HK-2 (cell line): ENCODE measurements at regions not wholly inside any gene's neighbourhood (a gene's known extent, or its start where the extent isn't known, plus 50 kb on each side); places are given as distances from the start of the nearest gene placed in this dataset.
"Not testable (repeated sequence)": the region's sequence is repeated elsewhere in the genome, so short reads cannot be mapped to it uniquely, and the experiment has no call there.

ENCODE experiments used
- DNase-seq: peaks from one replicate; pipeline ENCODE4 v3.0.0-alpha.2; 2018; ENCODE audit not compliant: unreplicated experiment

DNA sequence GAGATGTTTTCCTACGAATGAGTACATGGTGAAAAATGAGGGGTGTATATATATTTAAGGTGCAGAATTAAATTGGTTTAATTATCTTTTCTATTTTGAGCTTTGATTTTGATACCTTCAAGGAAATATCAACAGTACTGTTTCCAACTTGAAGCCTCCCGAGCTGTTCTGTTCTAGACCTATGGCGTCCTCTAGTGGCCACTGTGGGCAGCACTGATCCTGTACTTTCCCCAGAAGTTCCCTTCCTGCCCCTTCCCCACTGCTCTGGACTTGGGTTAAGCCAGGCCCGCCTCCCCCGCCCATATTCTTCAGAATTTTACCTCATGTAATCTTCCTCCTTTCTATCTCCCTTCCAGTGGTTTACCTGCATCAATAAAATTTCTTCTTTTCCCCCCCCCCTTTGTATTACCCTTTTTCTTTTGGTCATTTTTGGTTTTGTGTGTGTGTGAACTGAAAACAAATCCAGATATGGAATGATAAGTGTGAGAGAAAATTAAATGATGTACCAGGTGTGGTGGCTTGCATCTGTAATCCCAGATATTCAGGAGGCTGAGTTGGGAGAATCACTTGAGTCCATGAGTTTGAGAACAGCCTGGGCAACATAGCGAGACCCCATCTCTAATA lies 1643.5 kb downstream of the TP53TG3F start:
- DNase-seq, result peak; percentile 63

DNA sequence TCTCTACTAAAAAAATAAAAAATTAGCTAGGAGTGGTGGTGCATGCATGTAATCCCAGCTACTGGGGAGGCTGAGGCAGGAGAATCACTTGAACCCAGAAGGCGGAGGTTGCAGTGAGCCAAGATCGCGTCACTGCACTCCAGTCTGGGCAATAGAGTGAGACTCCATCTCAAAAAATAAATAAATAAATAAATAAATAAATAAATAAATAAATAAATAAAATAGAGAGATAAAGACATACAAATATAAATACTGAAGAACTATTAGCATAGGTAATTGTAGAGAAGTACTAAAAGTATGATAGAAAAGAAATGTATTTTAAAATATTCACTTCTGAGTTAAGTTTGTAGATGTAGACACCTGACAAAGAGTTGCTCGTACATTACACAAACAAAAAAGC lies 1652.4 kb downstream of the TP53TG3F start:
- not testable (repeated sequence) for DNase-seq

DNA sequence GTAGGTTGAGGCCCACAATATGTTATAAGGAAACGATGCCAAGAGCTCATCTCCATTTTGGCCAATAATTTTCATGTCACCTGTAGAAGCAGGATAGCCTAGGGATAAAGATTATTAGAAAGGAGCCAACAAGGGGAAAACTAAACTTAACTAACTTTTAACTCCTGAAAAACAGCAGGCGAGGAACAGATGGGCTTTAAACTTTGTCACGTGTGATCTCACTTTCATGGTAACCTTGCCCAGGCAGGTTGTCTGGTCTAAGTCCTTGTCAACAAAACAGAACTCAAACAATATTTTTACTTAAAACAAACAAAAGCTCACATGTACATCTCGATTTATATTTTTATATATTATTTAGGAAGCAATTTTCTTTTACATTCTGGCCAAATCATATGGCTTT lies 1672.0 kb downstream of the TP53TG3F start:
- DNase-seq, result no peak

DNA sequence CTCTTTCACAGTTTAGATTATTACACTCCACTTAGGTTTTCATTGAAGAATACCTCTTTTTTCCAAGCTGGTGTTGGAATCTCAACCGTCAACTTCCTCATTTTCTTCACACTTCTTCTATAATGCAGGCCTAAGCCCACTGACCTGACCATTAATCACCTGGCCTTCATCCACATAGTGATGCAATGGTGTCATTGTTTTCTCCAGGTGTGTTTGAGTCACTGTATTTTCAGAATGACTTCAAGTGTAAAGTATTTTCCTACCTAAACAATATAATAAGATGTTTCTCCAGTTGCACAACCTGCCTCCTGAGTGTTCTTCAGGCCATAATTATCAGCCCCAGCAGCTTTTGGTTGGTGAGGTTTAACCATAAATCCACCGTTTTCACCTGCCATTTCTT lies 1675.1 kb downstream of the TP53TG3F start:
- no peak for DNase-seq

DNA sequence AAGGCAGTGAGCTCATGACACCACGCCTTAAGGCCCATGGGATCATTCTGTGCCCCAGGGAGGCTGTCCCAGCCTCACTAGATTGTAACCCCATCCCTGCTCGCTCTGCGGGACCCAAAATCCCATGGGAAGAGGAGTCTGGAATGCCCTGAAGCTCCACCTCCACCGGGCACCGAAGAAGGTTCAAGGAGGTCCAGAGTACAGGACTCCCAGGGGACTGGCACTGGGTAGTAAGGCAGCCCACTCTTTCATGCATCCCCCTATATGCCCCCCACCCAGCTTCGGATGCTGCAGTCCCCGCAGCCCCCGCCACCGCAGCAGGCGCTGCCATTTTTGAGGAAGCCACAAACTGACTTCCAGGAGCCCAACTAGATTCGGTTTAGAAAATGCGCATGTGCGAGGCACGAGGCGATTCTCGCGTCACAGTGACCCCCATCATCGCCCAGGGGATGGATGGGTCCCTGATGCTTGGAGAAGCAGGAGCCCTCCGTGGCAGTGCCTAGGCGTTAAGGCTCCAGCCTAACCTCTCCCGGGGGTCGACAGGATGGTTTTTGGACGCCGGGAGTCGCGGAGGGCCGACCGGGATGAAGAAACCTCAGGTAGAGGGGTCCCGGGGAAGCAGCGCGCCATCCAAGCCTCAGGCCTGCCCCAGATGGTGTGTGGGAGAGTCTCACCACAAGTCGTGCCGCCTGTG lies 1681.0 kb downstream of the TP53TG3F start:
- DNase-seq, result no peak

DNA sequence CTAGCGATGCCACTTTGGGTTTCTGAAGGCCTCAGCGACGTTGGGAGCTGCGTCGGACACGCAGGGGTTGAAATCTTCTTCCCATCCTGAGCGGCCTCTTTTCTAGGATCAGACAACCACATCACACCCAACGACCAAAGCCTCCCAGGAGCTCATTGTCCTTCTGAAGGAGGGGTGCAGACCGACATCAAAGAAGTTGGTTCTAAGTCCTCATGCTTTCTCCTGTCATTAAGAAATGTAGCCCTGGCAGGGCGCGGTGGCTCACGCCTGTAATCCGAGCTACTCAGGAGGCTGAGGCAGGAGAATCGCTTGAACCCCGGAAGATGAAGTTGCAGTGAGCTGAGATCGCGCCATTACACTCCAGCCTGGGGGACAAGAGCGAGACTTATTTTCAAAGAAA lies 1681.9 kb downstream of the TP53TG3F start:
- no peak for DNase-seq

DNA sequence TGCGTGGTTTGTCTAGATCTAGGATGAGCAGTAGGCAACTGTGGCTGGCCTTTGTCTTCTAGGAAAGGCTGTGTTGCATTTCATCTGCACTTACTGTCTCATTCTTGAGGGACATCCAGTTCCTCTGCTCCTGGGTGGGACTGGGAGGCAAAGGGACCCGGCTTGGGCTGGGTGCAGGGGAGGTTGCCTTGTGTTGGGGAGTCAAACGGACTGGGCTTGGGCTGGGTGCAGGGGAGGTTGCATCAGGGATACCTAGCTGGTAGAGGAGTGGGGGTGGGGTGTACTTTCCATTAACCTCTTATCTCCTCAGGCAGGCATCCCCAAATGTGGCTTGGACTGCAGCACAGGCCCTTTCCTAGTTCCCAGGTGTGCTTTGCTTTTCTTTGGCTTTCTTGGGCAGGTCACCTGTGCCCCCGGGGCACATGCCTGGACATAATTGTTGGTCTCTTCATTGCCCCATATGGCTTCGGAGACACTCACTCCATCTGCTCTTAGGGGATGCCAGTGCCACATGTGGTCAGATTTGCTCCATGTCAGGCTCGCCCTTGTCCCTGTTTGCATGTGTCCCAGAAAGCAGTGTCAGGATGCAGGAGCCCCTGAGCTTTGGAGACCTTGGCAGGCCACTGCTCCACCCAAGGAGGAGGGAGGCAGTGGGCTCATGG lies 1682.9 kb downstream of the TP53TG3F start:
- DNase-seq, result no peak

DNA sequence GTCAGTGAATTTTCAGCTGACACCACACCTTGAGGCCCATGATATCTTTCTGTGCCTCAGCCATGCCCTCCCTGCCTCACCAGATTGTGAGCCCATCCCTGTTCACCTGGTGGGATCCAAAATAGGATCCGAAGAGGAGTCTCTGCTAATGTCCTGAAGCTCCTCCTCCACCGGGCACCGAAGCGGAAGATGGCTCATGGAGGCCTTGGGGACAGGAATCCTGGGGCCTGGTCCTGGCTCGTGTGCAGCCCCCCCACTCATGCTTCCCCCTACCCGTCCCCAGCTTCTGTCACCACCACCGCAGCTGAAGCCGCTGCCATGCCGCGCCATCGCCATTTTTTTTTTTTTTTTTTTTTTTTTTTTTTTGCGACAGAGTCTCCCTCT lies 1683.4 kb downstream of the TP53TG3F start:
- DNase-seq, result no peak

DNA sequence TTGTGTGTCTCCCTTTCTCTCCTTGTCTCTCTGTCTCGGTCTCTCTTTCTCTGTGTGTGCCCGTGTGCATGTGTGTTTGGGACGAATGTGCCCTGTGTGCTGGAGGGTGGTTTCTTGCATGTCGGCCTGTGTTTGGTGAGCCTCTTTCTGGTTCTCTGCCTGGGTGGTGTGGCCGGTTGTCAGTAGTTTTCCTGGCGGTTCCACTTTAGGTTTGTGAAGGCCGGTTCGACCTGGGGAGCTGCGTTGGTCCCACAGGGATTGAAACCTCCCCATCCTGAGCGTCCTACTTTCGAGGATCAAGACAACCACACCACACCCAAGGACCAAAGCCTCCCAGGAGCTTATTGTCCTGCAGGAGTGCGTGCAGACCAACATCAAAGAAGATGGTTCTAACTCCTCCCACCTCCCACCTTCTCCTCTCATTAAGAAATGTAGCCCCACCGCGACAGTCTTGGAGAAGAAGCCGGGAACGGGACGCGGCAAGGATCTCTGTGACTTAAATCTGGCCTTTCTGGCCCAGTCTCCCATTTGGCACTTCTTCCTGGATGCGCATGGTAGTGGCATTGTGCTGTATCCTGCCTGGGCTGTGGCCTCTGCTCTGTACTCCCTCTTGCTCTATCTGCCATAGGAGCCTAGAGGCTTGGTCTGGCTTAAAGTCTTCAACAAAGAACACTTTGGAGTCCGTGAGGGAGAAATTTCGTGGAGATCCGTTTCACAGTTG lies 1685.0 kb downstream of the TP53TG3F start:
- DNase-seq, result no peak

DNA sequence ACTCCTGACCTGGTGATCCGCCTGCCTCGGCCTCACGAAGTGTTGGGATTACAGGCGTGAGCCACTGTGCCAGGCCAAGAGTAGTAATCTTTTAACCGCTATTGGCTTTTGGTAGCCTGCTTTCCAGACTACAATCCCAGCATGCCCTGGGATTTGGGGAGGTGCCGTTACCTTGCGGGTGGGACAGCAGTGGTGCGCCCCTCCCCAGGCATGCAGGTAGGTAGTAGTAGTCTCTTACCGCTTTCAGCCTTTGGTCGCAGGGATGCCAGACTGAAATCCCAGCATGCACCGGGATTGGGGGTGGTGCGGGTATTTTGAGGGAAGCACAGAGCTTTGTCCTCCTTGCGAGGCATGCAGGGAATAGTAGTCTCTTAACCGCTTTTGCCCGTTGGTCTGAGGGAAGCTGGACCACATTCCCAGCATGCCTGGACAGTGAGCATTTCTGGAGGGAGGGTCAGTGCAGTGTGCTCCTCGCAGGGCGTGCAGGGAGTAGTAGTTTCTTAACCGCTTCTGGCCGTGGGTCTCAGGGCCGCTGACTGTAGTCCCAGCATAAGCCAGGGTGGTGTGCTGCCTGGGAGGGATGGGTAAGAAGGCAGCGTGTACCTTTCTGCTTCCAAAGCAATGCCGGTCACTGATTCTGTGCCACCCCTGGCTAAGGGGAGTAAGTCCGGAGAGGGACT lies 1686.8 kb downstream of the TP53TG3F start:
- DNase-seq, result no peak

DNA sequence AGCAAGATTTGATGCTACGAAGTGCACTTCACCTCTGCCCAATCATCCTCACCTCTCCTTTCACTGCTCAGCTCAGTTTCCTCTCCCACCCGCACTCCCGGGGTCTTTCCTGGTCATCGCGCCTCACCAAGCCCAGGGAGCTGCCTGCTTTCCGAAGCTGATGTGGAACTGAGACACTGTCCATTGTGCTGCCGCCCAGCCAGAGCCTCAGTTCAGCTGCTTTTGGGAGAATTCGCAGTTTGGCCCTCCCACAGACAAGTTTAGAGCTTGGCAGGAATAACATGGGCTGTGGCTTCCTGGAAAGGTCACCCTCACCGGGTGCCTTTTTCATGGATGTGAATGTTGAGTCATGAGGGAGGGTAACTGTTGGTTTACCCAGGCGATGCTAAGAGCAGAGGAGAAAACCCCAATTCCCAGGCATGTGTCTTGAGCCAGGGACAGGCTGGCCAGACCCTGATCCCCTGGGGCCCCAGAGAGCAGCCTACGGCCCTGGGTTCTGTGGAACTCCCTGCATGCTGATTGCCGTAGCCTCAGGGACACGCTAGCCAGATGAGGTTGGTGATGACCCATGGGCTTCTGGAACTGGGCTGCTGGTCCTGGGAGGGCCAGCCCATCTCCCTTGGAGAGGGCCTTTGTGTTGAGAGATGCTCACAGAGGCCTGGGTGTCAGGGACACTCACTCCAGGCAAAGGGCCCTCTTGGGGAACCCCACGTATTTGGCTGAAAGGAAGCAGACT lies 1687.5 kb downstream of the TP53TG3F start:
- DNase-seq, result no peak

DNA sequence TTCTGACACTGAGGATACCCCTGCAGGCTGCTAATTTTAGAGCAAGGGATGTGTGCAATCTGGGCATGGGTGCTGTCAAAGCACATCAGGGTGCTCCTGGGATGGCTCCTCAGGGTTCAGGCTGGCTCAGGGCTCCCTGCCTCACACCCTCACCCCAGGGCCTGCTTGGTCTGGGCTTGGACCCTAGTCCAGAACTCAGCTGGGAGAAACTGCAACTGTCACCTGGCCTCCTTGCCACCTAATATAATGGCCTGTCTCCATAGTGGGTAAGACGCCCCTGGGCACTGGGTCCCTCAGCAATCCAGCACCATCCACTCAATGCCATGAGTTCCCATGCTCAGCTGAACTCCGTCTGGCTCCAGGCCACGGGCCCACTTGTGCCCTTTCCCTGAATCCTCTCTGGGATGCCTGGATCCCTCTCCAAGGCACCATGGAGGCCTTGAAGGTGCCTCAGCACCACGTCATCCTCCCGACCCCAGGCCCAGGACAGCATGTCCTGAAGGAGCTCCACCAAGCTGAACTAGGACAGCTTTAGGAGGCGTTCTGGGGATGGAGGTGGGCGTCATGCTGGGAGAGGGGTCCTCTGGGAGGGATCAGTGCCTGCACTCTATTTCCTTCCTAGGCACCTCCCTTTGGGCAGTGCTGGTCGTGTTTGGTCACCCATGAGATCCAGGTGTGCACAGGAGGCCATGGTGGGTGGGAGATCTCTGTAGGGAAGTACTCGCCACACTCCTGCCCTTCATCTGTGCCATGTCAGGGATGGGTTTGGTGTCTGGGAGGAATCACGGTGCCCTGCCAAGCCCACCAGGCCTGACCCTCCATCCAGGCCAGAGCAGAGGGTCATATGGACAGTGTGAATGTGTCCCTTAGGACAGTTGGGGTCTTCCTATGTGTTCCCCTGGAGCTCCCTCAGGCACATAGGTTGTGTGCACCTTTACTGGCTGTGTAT lies 1688.4 kb downstream of the TP53TG3F start:
- DNase-seq, result no peak

DNA sequence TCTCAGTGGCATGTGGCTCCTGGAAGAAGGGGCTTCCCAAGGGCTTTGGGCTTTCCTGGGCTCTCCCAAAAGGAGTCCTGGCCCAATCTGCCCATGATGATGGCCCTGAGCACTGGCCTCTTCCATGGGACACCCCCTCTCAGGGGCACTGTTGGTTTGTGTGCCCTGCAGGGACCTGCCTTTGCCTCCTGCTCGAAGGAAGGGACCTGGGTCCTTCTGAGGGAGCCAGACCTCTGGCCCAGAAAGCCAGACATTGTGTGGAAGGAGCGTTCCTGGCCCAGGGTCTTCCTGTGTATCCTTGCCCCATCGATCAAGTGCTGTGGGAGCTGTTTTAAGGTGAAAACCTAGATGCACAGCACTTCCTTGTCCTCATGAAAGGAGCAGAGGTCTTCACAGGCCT lies 1689.3 kb downstream of the TP53TG3F start:
- DNase-seq, result no peak

DNA sequence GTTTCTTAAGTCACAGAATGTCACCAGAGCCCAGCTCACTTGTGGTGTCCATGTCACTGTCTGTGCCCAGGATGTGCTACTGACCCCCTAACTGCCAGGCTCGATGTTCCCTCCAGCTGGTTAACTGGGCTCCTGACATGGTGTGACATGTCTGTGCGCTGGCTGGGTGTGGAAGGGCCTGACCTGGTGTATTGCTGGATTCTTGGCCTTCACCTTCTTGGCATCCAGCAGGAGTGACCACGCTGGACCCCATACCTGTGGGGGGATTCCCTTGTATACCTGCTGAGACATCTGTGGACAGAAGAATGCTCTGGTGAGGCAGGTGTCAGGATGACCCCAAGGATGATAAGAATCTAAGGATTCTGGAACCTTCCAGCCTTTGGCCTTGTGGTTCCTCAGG lies 1690.1 kb downstream of the TP53TG3F start:
- DNase-seq, result no peak

DNA sequence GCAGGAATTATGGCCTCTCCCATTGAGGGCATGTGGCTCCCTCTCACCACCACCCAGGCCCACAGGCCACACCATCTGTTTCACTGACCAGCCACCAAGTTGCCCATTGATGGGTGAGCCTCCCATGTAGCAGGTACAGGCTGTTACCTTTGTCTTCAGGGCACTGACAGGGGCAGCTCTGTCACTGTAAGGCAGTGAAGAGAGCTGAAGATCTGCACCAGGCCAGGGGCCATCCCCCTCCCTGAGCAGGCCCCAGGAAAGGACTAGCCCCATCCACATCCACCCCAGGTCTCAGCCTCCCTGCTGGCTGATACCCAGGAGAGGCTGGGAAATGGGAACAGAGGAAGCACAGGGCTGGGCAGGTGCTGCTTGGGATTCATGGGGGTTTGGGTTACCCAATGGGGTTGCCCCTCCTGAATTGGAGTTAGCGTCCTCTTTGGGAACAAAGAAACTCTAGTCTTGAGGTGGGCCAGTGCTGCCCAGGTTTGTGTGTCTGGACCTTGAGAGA lies 1691.4 kb downstream of the TP53TG3F start:
- DNase-seq, result no peak

DNA sequence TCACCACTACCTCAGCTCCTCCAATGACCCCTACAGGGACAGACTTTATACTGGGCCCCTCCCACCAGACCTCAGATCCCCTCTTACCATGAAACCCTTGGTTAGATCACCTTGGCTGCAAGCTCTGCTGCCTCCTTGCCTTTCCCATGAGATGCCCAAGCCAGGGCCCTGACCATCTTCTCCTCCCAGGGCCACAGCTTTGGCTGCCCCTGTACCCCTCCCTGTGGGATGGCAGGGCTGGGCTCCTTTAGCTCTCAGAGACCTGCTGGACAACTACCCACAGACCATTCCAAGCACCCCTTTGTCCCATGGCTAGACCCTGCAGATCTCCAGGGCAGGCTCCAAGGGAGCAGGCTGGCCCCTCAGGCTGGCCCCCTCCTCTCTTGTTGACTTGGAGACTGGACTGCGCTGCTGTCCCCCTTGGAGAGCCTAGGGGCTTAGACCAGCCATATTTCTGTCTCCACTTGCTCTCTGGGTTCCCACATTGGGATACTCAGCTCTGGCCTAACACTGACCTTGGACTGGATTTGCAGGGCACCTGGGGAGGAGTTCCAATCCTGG lies 1692.7 kb downstream of the TP53TG3F start:
- DNase-seq, result no peak

DNA sequence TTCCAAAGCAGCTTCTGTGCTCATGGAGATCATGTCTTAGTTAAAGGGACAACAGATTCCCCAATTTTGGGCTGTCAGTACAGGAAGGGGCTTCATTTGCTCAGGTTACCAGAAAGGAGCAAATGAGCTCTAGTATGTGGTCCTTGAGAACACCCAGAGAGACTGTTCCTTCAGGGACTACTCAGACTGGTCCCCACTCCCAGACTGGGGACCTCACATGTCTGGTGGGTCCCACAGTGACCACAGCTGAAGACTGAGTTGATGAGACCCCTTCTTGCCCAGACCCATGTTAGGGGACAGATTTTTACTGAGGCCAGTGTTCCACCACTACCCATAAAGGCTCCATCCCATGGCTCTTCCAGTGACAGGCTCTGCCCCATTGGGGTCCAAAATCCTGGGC lies 1695.2 kb downstream of the TP53TG3F start:
- DNase-seq, result no peak

DNA sequence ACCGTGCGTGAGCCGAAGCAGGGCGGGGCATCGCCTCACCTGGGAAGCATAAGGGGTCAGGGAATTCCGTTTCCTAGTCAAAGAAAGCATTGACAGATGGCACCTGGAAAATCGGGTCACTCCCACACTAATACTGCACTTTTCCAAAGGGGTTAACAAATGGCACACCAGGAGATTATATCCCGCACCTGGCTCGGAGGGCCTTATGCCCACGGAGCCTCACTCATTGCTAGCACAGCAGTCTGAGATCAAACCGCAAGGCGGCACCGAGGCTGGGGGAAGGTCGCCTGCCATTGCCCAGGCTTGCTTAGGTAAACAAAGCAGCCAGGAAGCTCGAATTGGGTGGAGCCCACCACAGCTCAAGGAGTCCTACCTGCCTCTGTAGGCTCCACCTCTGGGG lies 1698.1 kb downstream of the TP53TG3F start:
- DNase-seq, result not testable (repeated sequence)

DNA sequence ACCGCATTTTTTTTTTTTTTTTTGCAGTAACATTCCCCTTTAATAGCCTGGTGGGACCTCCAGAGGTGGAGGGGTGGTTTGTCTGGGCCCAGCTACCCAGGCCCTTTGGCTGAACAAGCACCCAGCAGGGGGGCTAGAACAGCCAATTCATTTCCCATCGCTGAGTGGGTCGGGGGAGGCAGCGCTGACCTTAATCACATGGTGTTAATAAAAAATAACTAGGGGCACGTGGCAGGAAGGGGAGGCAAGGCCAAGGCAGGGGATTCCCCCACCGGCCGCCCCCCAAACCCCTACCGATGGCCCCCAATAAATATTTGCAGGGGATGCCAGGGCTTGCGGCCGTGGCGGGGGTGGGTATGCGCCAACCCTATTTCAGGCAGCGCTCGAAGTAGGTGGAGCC lies 1709.9 kb downstream of the TP53TG3F start:
- not testable (repeated sequence) for DNase-seq

DNA sequence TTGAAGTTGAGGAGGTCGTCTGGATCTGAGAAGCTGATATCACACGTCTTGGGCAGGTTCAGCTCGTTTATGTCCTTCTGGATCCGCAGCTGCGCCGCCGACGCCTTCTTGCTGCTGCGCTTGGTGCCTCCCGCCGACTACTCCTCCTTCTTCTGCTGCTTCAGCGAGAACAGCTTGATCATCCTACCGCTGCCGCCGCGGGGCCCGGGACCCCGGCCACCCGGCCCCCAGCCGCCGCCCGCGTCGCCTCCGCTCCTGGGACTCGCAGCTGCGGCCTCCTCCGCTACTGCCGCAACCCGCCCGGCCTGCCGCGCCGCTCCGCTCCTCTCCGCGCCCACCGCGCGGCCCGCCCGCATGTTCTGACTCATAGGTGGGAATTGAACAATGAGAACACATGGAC lies 1710.6 kb downstream of the TP53TG3F start:
- not testable (repeated sequence) for DNase-seq
